Activated naive CD4-positive, alpha-beta T cell treated with anti-CD3 and anti-CD28 coated beads for 36 hours (primary cell): ENCODE measurements at regions not wholly inside any gene's neighbourhood (a gene's known extent, or its start where the extent isn't known, plus 50 kb on each side); places are given as distances from the start of the nearest gene placed in this dataset.

ENCODE experiments used
- CTCF ChIA-PET: fragments of 350-600 bp; sonication (Branson Sonifier 250); formaldehyde crosslinking; loops from one replicate; lab custom pipeline; 2021; ENCODE audit warnings: antibody characterized with exemption; lab: Charles Lee
- DNase-seq: peaks from one replicate; pipeline ENCODE4 v3.0.0-alpha.2; 2020
- H3K27ac Mint-ChIP-seq: one replicate; pipeline ENCODE4 v1.8.0; 2021; ENCODE audit warnings: mild to moderate bottlenecking, mixed read lengths
- H3K27me3 Mint-ChIP-seq: one replicate; pipeline ENCODE4 v1.8.0; 2021; ENCODE audit warnings: low read depth, mixed read lengths
- H3K36me3 Mint-ChIP-seq: one replicate; pipeline ENCODE4 v1.8.0; 2021; ENCODE audit warnings: low read depth, mixed read lengths
- H3K4me1 Mint-ChIP-seq: one replicate; pipeline ENCODE4 v1.8.0; 2021; ENCODE audit warnings: low read depth, mixed read lengths
- H3K4me3 Mint-ChIP-seq: one replicate; pipeline ENCODE4 v1.8.0; 2021; ENCODE audit warnings: mild to moderate bottlenecking, moderate library complexity, mixed read lengths
- H3K9me3 Mint-ChIP-seq: one replicate; pipeline ENCODE4 v1.8.0; 2021; ENCODE audit warnings: mixed read lengths
- intact Hi-C: fragments of 100-400 bp; cut with micrococcal nuclease; formaldehyde crosslinking; loops from one replicate; pipeline ENCODE4 v1.15.1; 2023

GRCh38 chr18:77910347-77910746 is 660.7 kb downstream of the GALR1 start:
- intact Hi-C loops, result no loop called here
- Mint-ChIP-seq H3K36me3 (no peaks in the 10 kb centered on the region), H3K27ac (no peak overlapping the region), H3K4me3 (no peak overlapping the region), H3K9me3 (no peaks in the 10 kb centered on the region), H3K4me1 (no peaks in the 10 kb centered on the region), H3K27me3 (peaks cover 4% of the 10 kb centered on the region)
- DNase-seq, result no peak
- CTCF ChIA-PET, result interaction anchor here (1.5 kb wide), 1 partner anchor 10 kb away, joined by 3 read pairs; no protein-coding TSS in a partner anchor

DNA sequence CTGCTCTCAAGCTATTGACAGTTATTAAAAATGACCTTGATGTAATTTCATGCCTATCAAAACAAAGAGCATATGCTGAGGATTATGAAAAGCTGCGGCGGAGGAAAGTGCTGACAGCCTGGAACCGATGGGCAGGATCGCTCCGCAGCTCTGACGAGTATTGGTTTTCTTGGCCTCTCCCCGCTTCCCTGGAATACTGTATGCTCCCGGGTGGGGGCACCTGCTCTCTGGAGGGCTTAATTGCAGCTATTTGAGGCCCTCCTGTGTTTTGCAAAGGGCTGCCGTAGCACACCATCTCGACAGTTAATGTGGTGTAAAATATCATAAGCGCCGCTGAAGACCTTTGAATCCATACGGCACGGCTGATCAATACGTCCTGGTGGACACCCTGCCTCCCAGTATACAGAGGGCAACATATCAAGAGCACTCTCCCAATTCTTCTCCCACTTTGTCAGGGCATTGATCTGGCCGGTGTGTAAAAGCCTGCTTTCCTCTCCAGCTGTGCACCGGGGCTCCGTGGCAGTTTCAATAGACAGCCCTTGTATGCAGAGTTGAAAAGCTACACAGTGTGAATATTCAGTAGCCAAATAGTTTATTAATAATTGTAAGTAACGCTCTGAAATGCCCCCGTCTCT is 662.4 kb downstream of the GALR1 start:
- intact Hi-C loops, result no loop called here
- Mint-ChIP-seq H3K27ac (no peak overlapping the region), H3K4me3 (no peak overlapping the region), H3K27me3 (peaks cover 4% of the 10 kb centered on the region), H3K9me3 (no peaks in the 10 kb centered on the region), H3K36me3 (no peaks in the 10 kb centered on the region), H3K4me1 (no peaks in the 10 kb centered on the region)
- CTCF ChIA-PET, result interaction anchor here (1.5 kb wide), 1 partner anchor 12 kb away, joined by 3 read pairs; no protein-coding TSS in a partner anchor
- no peak for DNase-seq

GRCh38 chr18:77918730-77919129 is 669.1 kb downstream of the GALR1 start:
- intact Hi-C loops, result no loop called here
- Mint-ChIP-seq H3K9me3 (no peaks in the 10 kb centered on the region), H3K36me3 (no peaks in the 10 kb centered on the region), H3K27ac (no peak overlapping the region), H3K27me3 (peaks cover 10% of the 10 kb centered on the region), H3K4me1 (no peaks in the 10 kb centered on the region), H3K4me3 (no peak overlapping the region)
- no peak for DNase-seq
- CTCF ChIA-PET, result no interaction called here

- H3K4me1 Mint-ChIP-seq, result no peaks in the 10 kb centered on the region
- no peak for DNase-seq
Observed at GRCh38 chr18:77919923-77920322, 670.3 kb downstream of the GALR1 start.

DNA sequence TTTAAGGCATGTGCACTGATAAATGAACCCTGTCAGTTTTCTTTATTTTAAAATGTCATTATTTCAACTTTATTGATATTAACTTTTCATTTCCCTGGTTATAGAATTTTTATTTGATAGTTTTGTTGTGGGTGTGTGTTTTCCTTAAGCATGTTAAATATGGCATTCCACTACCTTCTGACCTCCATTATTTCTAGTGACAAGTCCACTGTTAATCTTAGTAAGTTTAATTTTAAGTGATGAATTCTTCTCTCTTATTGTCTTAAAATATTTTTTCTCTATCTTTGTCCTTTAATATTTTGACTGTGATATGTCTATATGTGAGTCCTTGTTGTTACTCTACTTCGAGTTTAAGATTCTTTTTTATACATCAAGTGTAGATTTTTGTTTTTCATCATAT is 685.7 kb downstream of the GALR1 start:
- CTCF ChIA-PET, result no interaction called here
- H3K36me3 Mint-ChIP-seq, result no peaks in the 10 kb centered on the region
- no peak overlapping the region for H3K27ac Mint-ChIP-seq
- peaks cover 6% of the 10 kb centered on the region for H3K9me3 Mint-ChIP-seq
- no peaks in the 10 kb centered on the region for H3K4me1 Mint-ChIP-seq
- peaks cover 3% of the 10 kb centered on the region for H3K27me3 Mint-ChIP-seq
- intact Hi-C loops, result no loop called here
- no peak overlapping the region for H3K4me3 Mint-ChIP-seq
- no peak for DNase-seq

More at GRCh38 chr18:77919923-77920322, 670.3 kb downstream of the GALR1 start:
- CTCF ChIA-PET, result no interaction called here
- no peaks in the 10 kb centered on the region for H3K9me3 Mint-ChIP-seq
- H3K27ac Mint-ChIP-seq, result no peak overlapping the region
- no peaks in the 10 kb centered on the region for H3K36me3 Mint-ChIP-seq
- intact Hi-C loops, result no loop called here
- no peak overlapping the region for H3K4me3 Mint-ChIP-seq
- peaks cover 8% of the 10 kb centered on the region for H3K27me3 Mint-ChIP-seq

DNA sequence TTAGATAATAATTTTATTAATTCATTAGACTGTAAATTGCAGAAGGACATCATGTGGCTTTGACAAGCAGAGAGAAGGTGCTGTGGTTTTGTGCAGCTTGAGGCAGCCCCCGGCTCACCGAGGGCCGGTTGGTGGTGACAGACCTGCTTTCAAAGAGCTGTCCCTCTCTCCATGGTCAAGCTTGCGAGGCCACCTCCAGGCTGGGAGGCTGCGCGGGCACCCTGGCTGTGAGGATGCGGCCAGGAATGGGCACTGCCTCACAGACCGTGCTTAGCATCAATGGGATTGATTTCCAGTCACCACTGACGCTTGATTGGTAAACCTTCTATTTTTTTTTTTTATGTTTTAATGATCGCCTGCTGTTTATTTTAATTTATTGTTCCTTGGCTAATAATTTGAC is 690.9 kb downstream of the GALR1 start:
- DNase-seq, result no peak
- Mint-ChIP-seq H3K27ac (no peak overlapping the region), H3K9me3 (peaks cover 3% of the 10 kb centered on the region), H3K36me3 (no peaks in the 10 kb centered on the region), H3K4me3 (no peak overlapping the region), H3K27me3 (peaks cover 5% of the 10 kb centered on the region), H3K4me1 (no peaks in the 10 kb centered on the region)
- CTCF ChIA-PET, result no interaction called here
- intact Hi-C loops, result no loop called here

- Mint-ChIP-seq H3K9me3 (no peaks in the 10 kb centered on the region), H3K27ac (no peak overlapping the region), H3K27me3 (peaks cover 4% of the 10 kb centered on the region), H3K4me1 (no peaks in the 10 kb centered on the region), H3K36me3 (no peaks in the 10 kb centered on the region), H3K4me3 (no peak overlapping the region)
- CTCF ChIA-PET, result no interaction called here
- intact Hi-C loops, result no loop called here
- DNase-seq, result no peak
Observed at GRCh38 chr18:77944533-77944932, 694.9 kb downstream of the GALR1 start.

DNA sequence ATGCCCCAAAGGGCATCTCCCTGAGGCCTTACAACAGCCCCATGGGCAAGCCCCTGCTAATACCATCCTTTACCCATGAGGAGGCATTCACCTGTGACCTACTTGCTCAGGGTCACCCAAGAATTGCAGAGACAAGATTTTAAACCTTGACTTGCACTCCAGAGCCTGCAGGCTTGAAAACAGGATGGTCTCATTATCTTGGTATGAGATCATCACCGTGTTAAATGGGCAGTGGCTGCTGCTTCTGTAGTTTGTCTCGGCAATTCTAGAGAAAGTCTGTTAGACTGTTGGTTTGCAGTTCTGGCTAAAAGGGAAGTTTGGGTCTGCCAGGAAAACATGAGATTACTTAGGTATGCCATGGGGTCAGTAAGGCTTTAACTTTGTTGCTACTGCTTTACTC is 698.9 kb downstream of the GALR1 start:
- H3K4me3 Mint-ChIP-seq, result no peak overlapping the region
- H3K9me3 Mint-ChIP-seq, result peaks cover 5% of the 10 kb centered on the region
- DNase-seq, result no peak
- intact Hi-C loops, result no loop called here
- H3K4me1 Mint-ChIP-seq, result no peaks in the 10 kb centered on the region
- no peaks in the 10 kb centered on the region for H3K27me3 Mint-ChIP-seq
- H3K27ac Mint-ChIP-seq, result no peak overlapping the region
- no peaks in the 10 kb centered on the region for H3K36me3 Mint-ChIP-seq
- CTCF ChIA-PET, result no interaction called here

DNA sequence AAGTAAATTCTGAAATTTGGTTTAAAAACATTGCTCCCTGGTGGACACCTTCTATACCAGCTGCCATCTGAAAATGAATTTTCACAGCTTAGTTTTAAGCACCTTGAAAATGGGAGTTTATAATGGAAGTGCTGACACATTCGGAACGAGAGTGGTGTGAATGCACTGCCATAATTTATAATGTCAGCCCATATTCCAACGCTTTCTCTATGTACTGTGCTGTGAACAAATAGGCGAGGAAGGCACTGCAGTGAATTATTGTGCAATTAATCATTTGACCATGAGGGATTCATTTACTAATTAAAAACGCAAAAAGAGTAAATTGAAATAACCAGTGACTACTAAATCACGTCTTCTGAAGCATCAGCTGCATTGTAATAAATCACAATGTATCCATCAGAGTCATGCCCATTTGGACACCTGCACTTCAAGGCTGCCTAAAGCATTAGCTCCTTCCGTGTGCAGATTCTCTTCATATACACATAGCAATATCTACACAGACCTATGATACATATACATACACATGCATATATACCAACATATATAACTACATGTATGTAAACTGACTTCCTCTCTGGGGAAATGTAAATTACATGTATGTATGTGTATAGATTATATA is 699.8 kb downstream of the GALR1 start:
- Mint-ChIP-seq H3K36me3 (no peaks in the 10 kb centered on the region), H3K4me3 (no peak overlapping the region), H3K4me1 (no peaks in the 10 kb centered on the region), H3K9me3 (peaks cover 6% of the 10 kb centered on the region), H3K27ac (no peak overlapping the region), H3K27me3 (no peaks in the 10 kb centered on the region)
- CTCF ChIA-PET, result no interaction called here
- intact Hi-C loops, result no loop called here
- DNase-seq, result no peak

DNA sequence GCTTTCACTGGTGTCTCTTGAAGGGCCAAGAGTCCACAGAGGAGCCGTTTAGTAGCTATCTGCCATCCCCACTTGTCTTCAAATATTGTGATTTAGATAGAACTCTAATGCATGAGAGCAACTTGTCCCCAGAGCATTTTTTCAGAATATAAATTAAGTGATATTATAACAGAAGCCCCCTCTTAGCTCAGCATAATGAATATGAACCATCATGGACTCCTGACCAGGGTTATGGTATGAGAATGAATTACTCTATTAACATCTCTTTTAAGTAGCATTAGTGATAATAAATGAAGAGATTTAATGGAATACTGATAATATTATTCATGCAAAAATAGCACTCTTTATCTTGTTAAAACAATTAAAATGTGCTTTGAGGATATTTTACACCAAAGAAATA is 709.6 kb downstream of the GALR1 start:
- no peak overlapping the region for H3K27ac Mint-ChIP-seq
- H3K27me3 Mint-ChIP-seq, result peaks cover 6% of the 10 kb centered on the region
- no peaks in the 10 kb centered on the region for H3K36me3 Mint-ChIP-seq
- CTCF ChIA-PET, result interaction anchor here (0.7 kb wide), 1 partner anchor 14 kb away, joined by 3 read pairs; no protein-coding TSS in a partner anchor
- H3K4me3 Mint-ChIP-seq, result no peak overlapping the region
- H3K9me3 Mint-ChIP-seq, result peaks cover 6% of the 10 kb centered on the region
- intact Hi-C loops, result no loop called here
- no peaks in the 10 kb centered on the region for H3K4me1 Mint-ChIP-seq
- no peak for DNase-seq

DNA sequence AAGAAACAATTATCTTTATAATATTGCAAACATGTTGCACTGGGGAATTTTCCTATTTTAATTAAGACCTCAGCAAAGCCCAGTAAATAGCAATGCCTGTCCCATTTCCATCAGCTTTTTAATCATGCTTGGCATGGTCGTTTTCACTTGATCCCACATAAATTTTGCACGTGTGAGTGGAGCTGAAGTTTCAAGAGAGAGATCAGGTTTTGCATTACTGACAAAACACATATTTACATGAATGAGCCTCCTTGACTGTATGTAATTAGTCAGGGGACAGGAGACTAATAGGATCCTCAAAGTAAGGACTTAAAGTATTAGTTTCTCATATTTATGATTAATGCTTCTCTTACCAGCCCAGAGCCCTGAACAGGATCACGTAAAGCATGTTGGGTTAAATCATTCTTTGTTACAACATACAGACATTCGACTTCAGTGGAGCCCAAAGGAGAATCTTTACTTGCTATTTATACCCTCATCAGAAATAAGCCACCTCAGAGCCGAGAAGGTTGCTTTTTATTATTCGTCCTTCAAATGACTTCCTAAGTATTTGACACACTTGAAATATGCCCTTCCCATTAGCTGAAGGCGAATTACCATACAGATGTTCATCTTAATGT is 711.3 kb downstream of the GALR1 start:
- DNase-seq, result no peak
- H3K36me3 Mint-ChIP-seq, result no peaks in the 10 kb centered on the region
- H3K9me3 Mint-ChIP-seq, result peaks cover 6% of the 10 kb centered on the region
- intact Hi-C loops, result no loop called here
- CTCF ChIA-PET, result no interaction called here
- H3K27ac Mint-ChIP-seq, result no peak overlapping the region
- no peaks in the 10 kb centered on the region for H3K4me1 Mint-ChIP-seq
- no peak overlapping the region for H3K4me3 Mint-ChIP-seq
- H3K27me3 Mint-ChIP-seq, result peaks cover 4% of the 10 kb centered on the region

- H3K27ac Mint-ChIP-seq, result no peak overlapping the region
- CTCF ChIA-PET, result no interaction called here
- H3K36me3 Mint-ChIP-seq, result no peaks in the 10 kb centered on the region
- DNase-seq, result no peak
- intact Hi-C loops, result no loop called here
- H3K4me3 Mint-ChIP-seq, result no peak overlapping the region
- no peaks in the 10 kb centered on the region for H3K27me3 Mint-ChIP-seq
- H3K9me3 Mint-ChIP-seq, result no peaks in the 10 kb centered on the region
- H3K4me1 Mint-ChIP-seq, result no peaks in the 10 kb centered on the region
Observed at GRCh38 chr18:77967071-77967470, 717.4 kb downstream of the GALR1 start.

- no peaks in the 10 kb centered on the region for H3K27me3 Mint-ChIP-seq
- H3K9me3 Mint-ChIP-seq, result no peaks in the 10 kb centered on the region
- H3K4me1 Mint-ChIP-seq, result no peaks in the 10 kb centered on the region
- no peak for DNase-seq
- intact Hi-C loops, result no loop called here
- CTCF ChIA-PET, result no interaction called here
- H3K4me3 Mint-ChIP-seq, result no peak overlapping the region
- H3K36me3 Mint-ChIP-seq, result no peaks in the 10 kb centered on the region
- H3K27ac Mint-ChIP-seq, result no peak overlapping the region
Observed at GRCh38 chr18:77967791-77968190, 718.1 kb downstream of the GALR1 start.
